Stimulated activated CD4-positive, alpha-beta T cell treated with anti-CD3 and anti-CD28 coated beads, Interleukin-12 subunit alpha, Interleukin-12 subunit beta, amount 100 ng/mL, for 24 hours (primary cell): ENCODE measurements at regions not wholly inside any gene's neighbourhood (a gene's known extent, or its start where the extent isn't known, plus 50 kb on each side); places are given as distances from the start of the nearest gene placed in this dataset.

Experiments used
- DNase-seq, 2 experiments: peaks; one replicate each; pipeline ENCODE4 v3.0.0-alpha.2; 2020; ENCODE audit warnings: low read depth in 2 of 2

DNA sequence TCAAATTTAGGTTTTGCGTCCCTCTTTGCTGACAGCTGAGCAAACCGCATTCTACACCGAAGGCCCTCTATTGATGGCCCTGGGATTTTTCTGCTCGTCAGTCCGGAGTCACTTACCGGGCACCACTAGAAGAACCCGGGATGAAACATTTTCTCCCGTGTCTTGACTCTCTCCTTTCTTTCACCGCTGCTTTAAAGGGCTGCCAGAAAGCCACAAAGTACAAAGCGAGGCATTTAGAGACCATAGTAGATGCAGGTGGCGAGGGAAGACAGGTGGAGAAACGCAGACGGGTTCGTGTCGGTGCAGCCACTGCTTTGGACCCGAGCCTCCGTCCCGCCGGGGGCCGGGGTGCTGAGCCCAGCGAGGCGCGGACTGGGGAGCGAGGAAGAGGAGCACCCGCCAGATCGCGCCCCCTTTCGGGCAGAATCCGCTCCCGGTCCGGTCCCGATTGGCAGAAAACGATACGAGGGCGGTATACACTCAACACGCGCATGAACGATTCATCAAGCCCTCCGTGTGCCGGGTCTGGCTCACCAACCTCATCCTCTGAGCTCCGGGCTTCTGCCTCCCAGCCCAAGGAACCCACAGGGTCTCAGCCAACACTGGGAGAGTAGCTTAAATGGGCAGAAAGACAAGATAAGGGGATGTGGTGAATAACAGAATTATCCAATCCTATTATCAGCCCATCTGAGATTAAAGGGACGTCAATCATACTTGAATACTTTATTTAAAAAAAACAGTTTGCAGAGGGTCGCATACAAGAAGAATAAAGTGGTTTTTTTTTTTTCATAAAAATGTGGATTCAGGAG lies 84.9 kb downstream of the TRIM27 start:
- DNase-seq = peak; percentile 79 to 91

DNA sequence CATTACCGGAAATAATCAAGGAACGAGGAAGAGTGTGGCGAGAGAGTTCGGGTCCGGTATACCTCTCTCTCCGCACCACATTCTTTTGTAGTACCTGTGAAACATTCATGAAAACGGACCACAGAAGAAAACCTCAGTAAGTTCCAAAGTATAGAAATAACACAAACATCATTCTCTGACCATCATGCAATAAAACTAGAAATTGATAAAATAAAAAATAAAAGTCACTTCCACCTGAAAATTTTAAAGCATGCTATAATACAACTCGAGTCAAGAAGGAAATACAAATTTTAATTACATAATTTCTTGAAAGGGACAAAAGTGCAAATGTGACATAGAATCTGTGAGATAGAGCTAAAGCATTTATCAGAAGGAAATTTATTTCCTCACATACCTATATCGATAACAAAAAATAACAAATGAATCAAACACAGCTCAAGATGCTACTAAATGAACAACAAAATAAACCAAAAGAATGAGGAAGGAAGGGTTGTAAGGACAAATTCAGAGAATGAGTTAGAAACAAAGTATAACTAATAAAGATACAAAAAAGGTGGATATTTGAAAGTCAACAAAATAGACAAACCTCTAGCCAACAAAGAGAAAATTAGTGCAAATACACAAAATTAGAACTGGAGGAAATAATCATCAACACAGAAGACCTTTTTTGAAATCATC lies 84.2 kb downstream of the TRIM27 start:
- DNase-seq = no peak

DNA sequence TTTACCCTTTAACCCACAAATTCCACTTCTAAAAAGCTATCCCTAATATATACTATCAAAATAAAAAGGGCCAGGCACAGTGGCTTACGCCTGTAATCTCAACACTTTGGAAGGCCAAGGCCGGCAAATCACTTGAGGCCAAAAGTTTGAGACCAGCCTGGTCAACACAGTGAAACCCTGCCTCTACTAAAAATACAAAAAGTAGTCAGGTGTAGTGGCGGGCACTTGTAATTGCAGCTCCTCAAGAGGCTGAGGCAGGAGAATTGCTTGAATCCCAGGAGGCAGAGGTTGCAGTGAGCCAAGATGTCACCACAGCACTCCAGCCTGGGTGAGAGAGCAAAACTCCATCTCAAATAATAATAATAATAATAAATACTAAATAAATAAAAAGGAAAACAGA lies 82.5 kb downstream of the TRIM27 start:
- no peak for DNase-seq

DNA sequence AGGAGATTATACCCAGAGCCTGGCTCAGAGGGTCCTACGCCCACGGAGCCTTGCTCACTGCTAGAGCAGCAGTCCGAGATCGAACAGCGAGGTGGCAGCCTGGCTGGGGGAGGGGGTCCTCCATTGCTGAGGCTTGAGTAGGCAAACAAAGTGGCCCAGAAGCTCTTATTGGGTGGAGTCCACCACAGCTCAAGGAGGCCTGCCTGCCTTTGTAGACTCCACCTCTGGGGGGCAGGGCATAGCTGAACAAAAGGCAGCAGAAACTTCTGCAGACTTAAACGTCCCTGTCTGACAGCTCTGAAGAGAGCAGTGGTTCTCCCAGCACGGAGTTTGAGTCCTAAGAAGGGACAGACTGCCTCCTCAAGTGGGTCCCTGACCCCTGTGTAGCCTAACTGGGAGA lies 75.0 kb downstream of the TRIM27 start:
- peak in 1 of 2 experiments; percentile 19 for DNase-seq
